ENCODE measurements at regions not wholly inside any gene's neighbourhood (a gene's known extent, or its start where the extent isn't known, plus 50 kb on each side); places are given as distances from the start of the nearest gene placed in this dataset.
"Not testable (repeated sequence)": the region's sequence is repeated elsewhere in the genome, so short reads cannot be mapped to it uniquely, and the experiment has no call there.

- no peak for DNase-seq (ENCODE audit: low read depth)
Observed at GRCh38 chr20:61090541-61090940, 161.5 kb upstream of the CDH4 start.

GRCh38 chr20:61092251-61092650 is 159.8 kb upstream of the CDH4 start:
- no peak for DNase-seq (ENCODE audit: low read depth)

GRCh38 chr20:61094581-61094980 is 157.5 kb upstream of the CDH4 start:
- no peak for DNase-seq (ENCODE audit: low read depth)

GRCh38 chr20:61096463-61096862 is 155.6 kb upstream of the CDH4 start:
- DNase-seq (ENCODE audit: low read depth), result no peak

DNA sequence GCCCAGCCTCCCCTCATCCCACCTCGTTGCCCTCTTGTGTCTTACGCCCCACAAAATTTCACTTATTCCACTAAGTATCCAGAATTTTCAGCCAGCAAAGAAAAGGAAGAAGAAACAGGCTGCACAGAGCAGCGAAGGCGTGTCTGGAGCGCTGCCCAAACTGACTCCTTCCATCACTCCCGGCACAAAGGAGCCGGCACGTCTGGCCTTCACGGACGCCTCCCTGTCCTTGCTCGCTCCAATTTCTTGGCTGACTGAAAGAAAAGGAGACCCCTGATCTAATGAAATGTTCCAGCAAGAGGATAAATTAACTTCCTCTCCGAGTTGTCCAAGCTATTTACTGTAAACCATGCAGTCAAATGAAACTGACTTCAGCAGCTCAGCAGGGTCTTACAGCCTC is 152.3 kb upstream of the CDH4 start:
- DNase-seq (ENCODE audit: low read depth), result no peak

DNA sequence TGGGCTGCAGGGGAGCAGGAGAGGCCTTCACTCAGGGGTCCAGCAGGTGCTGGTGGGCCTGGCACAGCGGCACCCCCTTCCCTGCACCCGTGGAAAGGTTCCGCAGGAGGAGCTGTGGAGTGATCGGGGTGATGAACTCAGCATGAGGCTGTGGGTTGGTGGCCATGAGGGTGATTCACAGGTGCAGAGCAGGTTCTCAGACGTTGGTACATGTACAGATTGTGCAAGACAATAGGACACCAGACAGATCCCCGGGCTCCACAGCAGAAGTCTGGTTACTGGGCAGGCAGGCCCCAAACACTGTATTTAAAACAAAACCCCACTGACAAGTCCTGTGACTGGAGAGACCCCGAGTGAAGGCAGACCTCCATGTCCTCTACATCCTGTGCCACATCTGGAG is 151.6 kb upstream of the CDH4 start:
- DNase-seq (ENCODE audit: low read depth), result no peak

DNA sequence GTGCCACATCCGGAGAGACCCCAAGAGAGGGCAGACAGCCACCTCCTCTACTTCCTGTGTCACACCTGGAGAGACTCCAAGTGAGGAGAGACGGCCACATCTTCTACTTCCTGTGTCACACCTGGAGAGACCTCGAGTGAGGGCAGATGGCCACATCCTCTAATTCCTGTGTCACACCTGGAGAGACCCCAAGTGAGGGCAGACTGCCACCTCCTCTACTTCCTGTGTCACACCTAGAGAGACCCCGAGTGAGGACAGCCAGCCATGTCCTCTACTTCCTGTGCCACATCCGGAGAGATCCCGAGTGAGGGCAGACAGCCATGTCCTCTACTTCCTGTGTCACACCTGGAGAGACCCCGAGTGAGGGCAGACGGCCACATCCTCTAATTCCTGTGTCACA is 150.7 kb upstream of the CDH4 start:
- not testable (repeated sequence) for DNase-seq (ENCODE audit: low read depth)

DNA sequence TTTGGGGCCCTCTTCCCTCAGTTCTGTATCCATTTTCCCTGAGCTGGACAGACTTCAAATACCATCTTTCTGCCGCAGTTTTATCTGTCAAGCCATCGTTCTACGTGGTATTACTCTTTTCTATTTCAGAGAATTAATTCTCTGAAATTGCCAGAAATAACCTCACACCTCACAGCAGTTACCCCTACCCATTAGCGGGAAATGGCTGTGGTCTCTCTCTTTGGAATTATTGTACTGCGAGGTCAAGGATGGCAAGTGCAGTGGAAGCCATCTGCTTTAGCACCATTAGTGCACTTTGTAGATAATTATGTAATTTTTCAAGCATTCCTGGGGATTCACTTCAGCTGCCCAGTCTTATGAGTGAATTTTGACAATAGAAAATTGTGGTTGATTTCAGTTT is 147.8 kb upstream of the CDH4 start:
- no peak for DNase-seq (ENCODE audit: low read depth)

- no peak for DNase-seq (ENCODE audit: low read depth)
Observed at GRCh38 chr20:61105395-61105794, 146.7 kb upstream of the CDH4 start.

GRCh38 chr20:61106438-61106837 is 145.6 kb upstream of the CDH4 start:
- DNase-seq (ENCODE audit: low read depth), result no peak

DNA sequence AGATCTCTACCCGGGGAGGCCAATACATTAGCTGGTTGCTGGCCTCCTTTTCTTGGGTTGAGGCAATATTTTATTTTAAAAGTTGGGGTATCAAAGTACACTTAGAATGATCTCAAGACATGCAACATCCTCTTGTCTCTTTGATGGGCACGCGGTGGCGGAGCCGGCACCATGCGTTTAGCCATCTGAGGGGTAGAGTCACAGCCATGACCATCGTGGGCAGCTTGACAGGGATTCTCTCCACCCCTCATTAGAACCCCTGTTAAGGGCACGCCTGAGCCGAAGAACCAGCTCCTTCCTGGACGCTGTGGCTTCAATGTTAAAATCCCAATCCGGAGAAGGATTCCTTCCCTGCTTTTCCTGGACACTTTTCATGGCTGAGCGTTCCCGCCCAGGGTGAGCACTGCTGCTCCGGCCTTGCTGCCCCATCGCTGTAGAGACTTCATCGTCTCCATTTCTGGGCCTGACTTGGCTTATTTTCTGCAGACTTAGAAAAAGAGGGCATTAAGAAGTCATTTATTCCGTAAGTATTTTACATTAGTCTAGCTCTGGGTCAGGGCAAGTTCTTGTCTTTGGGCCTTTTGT is 142.7 kb upstream of the CDH4 start:
- no peak for DNase-seq (ENCODE audit: low read depth)

DNA sequence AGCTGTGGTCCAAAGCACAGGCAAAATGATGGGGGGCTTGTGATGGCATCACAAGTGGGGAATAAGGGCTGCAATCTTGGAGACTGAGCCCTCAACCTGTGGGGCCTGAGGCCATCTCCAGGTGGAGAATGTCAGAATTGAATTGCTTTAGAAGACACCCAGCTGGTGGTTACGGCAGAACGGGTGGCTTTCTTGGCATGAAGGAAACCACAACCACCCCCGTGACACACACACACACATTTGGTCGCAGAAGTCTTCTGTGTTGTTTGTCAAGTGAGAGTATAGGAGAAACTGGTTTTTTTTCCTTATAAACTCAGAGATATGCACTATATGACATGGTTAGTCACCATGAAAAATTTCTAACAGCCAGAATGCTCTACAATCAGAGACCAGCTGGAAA is 139.5 kb upstream of the CDH4 start:
- no peak for DNase-seq (ENCODE audit: low read depth)

GRCh38 chr20:61113731-61114130 is 138.3 kb upstream of the CDH4 start:
- DNase-seq (ENCODE audit: low read depth), result no peak

DNA sequence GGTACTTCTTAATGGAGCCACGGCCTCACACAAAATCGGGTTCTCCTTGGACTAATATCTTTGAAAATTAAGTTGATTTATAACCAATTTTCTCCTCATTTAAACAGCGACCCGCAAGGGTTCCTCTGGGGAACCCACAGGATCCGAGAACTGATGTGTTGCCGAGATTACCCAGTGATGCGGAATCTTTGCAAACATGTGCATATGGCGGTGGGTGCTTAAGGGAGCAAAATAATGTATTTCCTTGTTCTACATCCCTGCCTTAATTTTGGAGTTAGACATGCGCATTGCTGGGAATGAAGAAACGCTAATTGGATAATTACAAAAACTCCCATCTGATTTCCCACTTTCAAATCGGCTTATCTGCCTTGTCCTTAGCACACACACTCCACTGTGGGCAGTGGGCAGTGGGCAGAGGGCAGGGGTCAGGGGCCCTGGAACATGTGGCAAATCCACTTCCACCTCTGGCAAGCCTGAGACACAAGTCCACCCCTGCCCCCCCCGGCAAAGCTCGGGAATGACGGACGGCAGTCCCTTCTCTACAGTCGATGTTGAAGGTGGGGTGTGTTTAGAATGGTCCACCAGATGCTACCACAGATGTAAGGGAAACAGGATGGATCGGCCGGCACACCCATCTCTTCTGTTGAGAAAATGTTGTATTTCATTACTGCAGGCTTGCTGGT is 137.4 kb upstream of the CDH4 start:
- DNase-seq (ENCODE audit: low read depth), result no peak

- no peak for DNase-seq (ENCODE audit: low read depth)
Observed at GRCh38 chr20:61115364-61116065, 136.5 kb upstream of the CDH4 start.

- peak; percentile 32 for DNase-seq (ENCODE audit: low read depth)
Observed at GRCh38 chr20:61117725-61118124, 134.3 kb upstream of the CDH4 start.

GRCh38 chr20:61118429-61119224 is 133.4 kb upstream of the CDH4 start:
- DNase-seq (ENCODE audit: low read depth), result peak; percentile 3

DNA sequence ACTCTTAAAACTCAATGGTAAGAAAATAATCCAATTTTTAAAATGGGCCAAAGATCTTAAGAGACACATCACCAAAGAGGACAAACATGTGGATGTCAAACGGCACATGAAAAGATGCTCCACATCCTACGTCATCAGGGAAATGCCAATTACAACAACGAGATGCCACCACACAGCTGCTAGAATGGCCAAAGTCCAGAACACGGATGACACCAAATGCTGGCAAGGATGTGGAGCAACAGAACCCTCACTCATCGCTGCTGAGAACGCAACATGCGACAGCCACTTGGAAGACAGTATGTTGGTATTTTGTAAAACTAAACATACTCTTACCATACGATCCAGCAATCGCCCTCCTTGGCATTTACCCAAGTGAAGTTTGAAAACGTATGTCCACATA is 132.8 kb upstream of the CDH4 start:
- DNase-seq (ENCODE audit: low read depth), result no peak

- DNase-seq (ENCODE audit: low read depth), result no peak
Observed at GRCh38 chr20:61119794-61120410, 132.2 kb upstream of the CDH4 start.

DNA sequence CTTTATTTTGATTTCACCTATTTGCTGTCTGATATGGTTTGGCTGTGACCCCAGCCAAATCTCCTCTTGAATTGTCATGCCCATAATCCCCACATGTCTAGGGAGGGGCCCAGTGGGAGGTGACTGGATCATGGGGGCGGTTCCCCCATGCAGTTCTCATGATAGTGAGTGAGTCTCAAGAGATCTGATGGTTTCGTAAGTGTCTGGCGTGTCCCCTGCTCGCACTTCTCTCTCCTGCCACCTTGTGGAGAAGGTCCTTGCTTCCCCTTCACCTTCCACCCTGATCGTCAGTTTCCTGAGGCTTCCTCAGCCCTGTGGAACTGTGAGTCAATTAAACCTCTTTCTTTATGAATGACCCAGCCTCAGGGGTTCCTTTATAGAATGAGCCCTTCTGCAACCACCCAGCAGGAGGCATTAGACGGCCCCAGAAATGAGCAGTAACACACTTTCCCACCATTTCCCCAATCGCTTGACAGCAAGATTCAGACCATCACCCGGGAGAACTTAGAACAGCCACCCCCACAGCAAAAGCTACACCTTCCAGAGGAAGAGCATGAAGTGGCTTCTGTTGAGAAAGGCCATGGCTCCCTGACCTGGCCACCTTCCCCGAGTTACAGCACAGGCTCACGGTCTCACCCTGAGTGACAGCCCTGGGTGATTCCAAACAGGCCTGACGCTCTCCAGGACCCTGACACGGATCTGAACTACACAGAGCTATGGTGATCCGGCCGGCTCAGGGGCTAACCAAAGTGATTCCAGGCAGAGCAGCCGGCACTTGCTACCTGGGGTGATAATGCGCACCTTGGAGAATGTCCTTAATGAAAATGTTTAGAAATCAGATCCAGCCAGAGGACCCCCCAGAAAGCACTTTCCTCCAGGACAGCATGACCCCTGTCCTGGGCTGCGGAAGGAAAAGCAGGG is 131.2 kb upstream of the CDH4 start:
- peak; percentile 68 for DNase-seq (ENCODE audit: low read depth)

DNA sequence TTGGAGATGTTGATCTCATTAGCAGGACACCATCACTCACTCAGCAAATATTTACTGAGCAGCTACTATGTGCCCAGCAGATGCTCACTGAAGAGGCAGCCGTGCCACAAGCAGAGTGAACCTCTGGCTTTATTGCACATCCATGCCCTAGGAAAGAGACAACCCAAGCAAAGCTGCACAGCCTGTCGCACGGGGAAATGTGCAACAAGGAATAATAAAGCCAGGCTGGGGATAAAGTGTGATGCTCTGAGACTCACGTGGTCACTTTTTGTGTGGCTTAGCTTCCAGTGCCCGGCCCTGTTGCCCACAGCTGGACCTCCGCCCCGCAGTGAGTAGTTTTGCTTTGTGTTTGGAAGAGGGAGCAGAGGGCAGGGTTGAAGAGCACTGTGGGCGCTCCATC is 130.4 kb upstream of the CDH4 start:
- DNase-seq (ENCODE audit: low read depth), result no peak

Measured in amniotic epithelial cell (primary cell).